Central memory CD8-positive, alpha-beta T cell (primary cell): ENCODE measurements at regions not wholly inside any gene's neighbourhood (a gene's known extent, or its start where the extent isn't known, plus 50 kb on each side); places are given as distances from the start of the nearest gene placed in this dataset.

Experiments
- ATAC-seq: fragments of 150-1000 bp; cut with Tn5 transposase; replicated peaks from 2 replicates; pipeline ENCODE4 v1.10.0; 2022; ENCODE audit warnings: mild to moderate bottlenecking, moderate FRiP score, moderate number of reproducible peaks; ENCODE audit not compliant: poor library complexity, severe bottlenecking; ENCODE audit errors: extremely low read depth
- DNase-seq, 2 donors: peaks; one replicate each; pipeline ENCODE4 v3.0.0; 2021; ENCODE audit warnings: low spot score in 2 of 2
- H3K27ac Mint-ChIP-seq: one replicate; pipeline ENCODE4 v1.8.0; 2022; ENCODE audit warnings: low read depth, mild to moderate bottlenecking, moderate library complexity, mixed read lengths
- H3K27me3 Mint-ChIP-seq: one replicate; pipeline ENCODE4 v1.8.0; 2022; ENCODE audit warnings: mixed read lengths
- H3K36me3 Mint-ChIP-seq: one replicate; pipeline ENCODE4 v1.8.0; 2022; ENCODE audit warnings: mild to moderate bottlenecking, moderate library complexity, mixed read lengths; ENCODE audit not compliant: insufficient read depth
- H3K4me1 Mint-ChIP-seq: one replicate; pipeline ENCODE4 v1.8.0; 2022; ENCODE audit warnings: mixed read lengths
- H3K4me3 Mint-ChIP-seq: one replicate; pipeline ENCODE4 v1.8.0; 2022; ENCODE audit warnings: mild to moderate bottlenecking, moderate library complexity, mixed read lengths
- H3K9me3 Mint-ChIP-seq: one replicate; pipeline ENCODE4 v1.8.0; 2022; ENCODE audit warnings: mixed read lengths

GRCh38 chr3:107945417-107946094 lies 145.3 kb downstream of the CD47 start:
- DNase-seq: no peak
- Mint-ChIP-seq H3K4me3 (no peak overlapping the region), H3K4me1 (peaks cover 7% of the 10 kb centered on the region), H3K36me3 (no peaks in the 10 kb centered on the region), H3K9me3 (no peaks in the 10 kb centered on the region), H3K27me3 (no peaks in the 10 kb centered on the region), H3K27ac (no peak overlapping the region)
- ATAC-seq: no peak

DNA sequence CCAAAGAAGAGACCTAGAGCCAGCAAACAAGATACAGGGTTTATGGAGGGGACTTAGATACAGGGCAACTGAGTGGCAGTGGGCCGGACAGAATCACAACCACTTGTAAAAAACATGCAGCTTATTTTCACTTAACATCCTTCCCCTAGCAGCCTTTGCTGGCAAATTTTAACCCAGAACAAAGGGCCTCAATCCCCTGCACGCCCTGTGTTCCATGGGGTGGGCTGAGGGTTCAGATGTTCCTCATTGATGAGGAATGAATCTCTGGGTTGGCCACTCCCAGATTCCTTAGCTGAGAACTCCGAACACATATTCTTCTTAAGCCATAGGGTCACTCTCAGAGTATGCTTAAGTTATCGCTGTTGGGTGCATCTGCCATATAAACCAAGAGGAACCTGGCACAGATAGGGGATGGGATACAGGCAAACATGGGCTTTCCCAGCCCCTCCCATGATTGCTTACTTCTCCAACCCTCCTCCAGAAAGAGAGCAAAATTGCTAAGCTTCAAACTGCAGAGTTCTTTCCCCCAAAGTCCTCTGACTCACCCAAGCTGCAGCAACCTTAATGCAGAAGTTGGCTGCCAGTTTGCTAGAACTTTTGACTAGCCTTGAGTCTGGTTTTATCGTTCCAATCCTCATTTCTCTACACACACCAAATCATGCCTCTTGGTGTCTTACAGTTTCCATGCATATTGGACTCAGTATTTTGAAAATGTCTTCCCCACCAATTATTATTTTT lies 146.9 kb downstream of the CD47 start:
- Mint-ChIP-seq H3K4me3 (no peak overlapping the region), H3K9me3 (no peaks in the 10 kb centered on the region), H3K36me3 (no peaks in the 10 kb centered on the region), H3K27me3 (no peaks in the 10 kb centered on the region), H3K27ac (no peak overlapping the region), H3K4me1 (peaks cover 7% of the 10 kb centered on the region)
- DNase-seq: no peak
- ATAC-seq: no peak

DNA sequence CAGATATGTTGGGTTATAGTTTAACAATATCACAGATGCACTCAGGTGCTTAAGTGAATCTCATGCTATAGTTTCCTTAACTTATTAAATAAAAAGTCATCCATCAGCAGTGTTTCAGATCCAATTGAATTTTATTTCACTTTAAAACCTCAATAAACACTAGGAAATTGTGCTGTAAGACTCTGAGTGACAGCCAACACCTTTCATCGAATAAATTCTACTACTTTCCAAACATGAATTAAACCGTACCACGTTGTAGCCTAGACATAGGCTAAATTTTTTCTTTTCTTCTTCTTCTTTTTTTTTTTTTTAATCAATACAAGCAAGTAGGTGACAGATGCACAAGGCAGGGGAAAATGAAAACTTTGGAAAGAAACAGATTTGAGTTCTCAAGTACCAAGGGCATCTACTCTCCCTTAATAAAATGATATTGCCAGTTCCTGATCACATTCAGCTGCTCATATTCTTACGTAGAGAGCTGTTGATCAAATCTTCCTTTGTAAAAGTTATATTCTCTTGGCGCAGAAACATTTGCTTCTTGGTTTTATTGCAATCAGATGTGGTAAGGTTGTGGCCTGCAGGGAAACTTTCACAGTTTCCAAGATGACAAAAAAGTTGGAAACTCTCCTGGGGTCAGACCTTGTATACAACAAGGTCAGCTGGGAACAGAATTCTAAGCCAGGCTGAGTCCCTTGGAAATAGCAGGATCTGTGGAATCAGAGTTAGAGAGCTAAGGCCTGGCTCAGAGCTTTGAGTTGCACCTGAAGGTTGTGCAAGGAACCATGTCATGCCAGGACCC lies 147.7 kb downstream of the CD47 start:
- Mint-ChIP-seq H3K4me3 (no peak overlapping the region), H3K36me3 (no peaks in the 10 kb centered on the region)
- no peak for ATAC-seq

GRCh38 chr3:107942244-107942643 lies 148.6 kb downstream of the CD47 start:
- DNase-seq (no peak), ATAC-seq (peak; percentile 65)
- no peaks in the 10 kb centered on the region for H3K9me3 Mint-ChIP-seq
- peaks cover 7% of the 10 kb centered on the region for H3K4me1 Mint-ChIP-seq
- H3K27ac Mint-ChIP-seq: no peak overlapping the region
- H3K27me3 Mint-ChIP-seq: no peaks in the 10 kb centered on the region
- no peak overlapping the region for H3K4me3 Mint-ChIP-seq
- no peaks in the 10 kb centered on the region for H3K36me3 Mint-ChIP-seq

More for the DNA sequence above, 147.7 kb downstream of the CD47 start:
- no peak for DNase-seq
- H3K27ac Mint-ChIP-seq: no peak overlapping the region
- H3K27me3 Mint-ChIP-seq: no peaks in the 10 kb centered on the region
- no peaks in the 10 kb centered on the region for H3K9me3 Mint-ChIP-seq
- H3K4me1 Mint-ChIP-seq: peaks cover 7% of the 10 kb centered on the region

GRCh38 chr3:107939691-107940442 lies 151.0 kb downstream of the CD47 start:
- ATAC-seq: no peak
- Mint-ChIP-seq H3K4me1 (peaks cover 7% of the 10 kb centered on the region), H3K36me3 (no peaks in the 10 kb centered on the region), H3K9me3 (no peaks in the 10 kb centered on the region), H3K4me3 (no peak overlapping the region), H3K27ac (no peak overlapping the region), H3K27me3 (peaks cover 10% of the 10 kb centered on the region)
- DNase-seq: no peak

- Mint-ChIP-seq H3K4me1 (peaks cover 7% of the 10 kb centered on the region), H3K27ac (no peak overlapping the region), H3K4me3 (no peak overlapping the region), H3K27me3 (peaks cover 18% of the 10 kb centered on the region), H3K9me3 (no peaks in the 10 kb centered on the region), H3K36me3 (no peaks in the 10 kb centered on the region)
- ATAC-seq: no peak
- DNase-seq: no peak
Measured at GRCh38 chr3:107938143-107938542, 152.7 kb downstream of the CD47 start.

GRCh38 chr3:107934808-107935207 lies 156.0 kb downstream of the CD47 start:
- no peaks in the 10 kb centered on the region for H3K9me3 Mint-ChIP-seq
- H3K27me3 Mint-ChIP-seq: peaks cover 18% of the 10 kb centered on the region
- H3K27ac Mint-ChIP-seq: peak overlapping the region; percentile 68
- DNase-seq (no peak), ATAC-seq (no peak)
- H3K4me3 Mint-ChIP-seq: no peak overlapping the region
- H3K4me1 Mint-ChIP-seq: no peaks in the 10 kb centered on the region
- no peaks in the 10 kb centered on the region for H3K36me3 Mint-ChIP-seq

DNA sequence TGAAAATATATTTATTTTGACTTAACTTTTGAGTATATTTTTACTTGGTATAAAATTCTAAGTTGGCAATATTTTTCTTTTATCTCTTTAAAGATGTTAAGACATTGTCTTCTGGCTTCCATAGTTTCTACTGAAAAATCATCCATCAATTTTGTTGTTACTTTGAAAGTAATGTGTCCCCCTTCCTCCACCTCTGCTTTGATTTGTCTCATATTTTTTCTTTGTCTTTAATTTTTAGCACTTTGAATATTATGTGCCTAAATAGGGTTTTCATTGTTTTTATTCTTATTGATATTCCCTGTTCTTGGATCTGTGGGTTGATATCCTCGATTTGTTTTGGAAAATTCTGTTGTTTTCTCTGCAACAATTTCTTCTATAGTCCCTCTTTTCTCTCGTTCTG lies 157.4 kb downstream of the CD47 start:
- no peak for ATAC-seq
- peaks cover 18% of the 10 kb centered on the region for H3K27me3 Mint-ChIP-seq
- H3K4me1 Mint-ChIP-seq: no peaks in the 10 kb centered on the region
- no peak overlapping the region for H3K27ac Mint-ChIP-seq
- no peak for DNase-seq
- H3K9me3 Mint-ChIP-seq: no peaks in the 10 kb centered on the region
- H3K36me3 Mint-ChIP-seq: no peaks in the 10 kb centered on the region
- no peak overlapping the region for H3K4me3 Mint-ChIP-seq

DNA sequence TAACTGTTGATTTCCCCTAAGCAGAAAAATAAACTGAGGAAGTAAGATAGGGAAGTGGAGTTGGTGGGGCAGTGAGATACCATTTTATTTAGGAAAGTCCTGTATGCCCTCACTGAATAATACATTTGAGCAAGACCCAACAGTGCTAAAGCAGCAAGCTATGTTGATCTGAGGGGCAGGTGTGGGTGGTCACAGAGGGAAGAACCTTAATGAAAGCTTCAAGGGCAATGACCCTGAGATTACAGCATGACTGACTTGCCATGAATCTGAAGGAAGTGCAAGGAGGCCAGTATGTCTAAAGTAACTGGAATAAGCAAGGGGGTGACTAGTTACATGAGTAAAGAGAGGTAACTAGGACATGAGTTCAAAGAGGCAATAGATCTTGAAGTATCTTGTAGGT lies 159.5 kb downstream of the CD47 start:
- no peak for ATAC-seq
- Mint-ChIP-seq H3K27me3 (peaks cover 18% of the 10 kb centered on the region), H3K4me1 (peaks cover 12% of the 10 kb centered on the region), H3K4me3 (no peak overlapping the region), H3K27ac (no peak overlapping the region), H3K9me3 (no peaks in the 10 kb centered on the region), H3K36me3 (no peaks in the 10 kb centered on the region)
- no peak for DNase-seq

DNA sequence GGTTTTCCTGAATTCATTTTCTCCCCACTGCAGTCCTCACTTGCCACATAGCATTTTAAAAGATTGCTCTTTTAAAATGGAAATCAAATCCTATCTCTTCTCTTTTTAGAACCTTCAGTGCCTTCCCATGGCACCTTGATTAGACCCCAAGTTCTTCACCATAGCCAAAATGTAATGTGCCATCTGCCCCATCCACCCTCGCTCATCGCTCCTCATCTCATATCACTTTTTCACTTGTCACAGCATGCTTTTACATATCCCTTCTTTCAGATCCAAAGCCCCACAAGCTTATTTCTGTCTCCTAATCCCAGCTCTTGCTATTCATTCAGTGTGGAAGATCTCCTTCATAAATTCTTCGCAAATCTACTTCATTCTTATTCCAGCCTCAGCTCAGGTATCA lies 161.7 kb downstream of the CD47 start:
- H3K27ac Mint-ChIP-seq: no peak overlapping the region
- no peaks in the 10 kb centered on the region for H3K9me3 Mint-ChIP-seq
- H3K4me1 Mint-ChIP-seq: peaks cover 12% of the 10 kb centered on the region
- no peaks in the 10 kb centered on the region for H3K36me3 Mint-ChIP-seq
- no peak for DNase-seq
- no peaks in the 10 kb centered on the region for H3K27me3 Mint-ChIP-seq
- no peak for ATAC-seq
- H3K4me3 Mint-ChIP-seq: no peak overlapping the region

DNA sequence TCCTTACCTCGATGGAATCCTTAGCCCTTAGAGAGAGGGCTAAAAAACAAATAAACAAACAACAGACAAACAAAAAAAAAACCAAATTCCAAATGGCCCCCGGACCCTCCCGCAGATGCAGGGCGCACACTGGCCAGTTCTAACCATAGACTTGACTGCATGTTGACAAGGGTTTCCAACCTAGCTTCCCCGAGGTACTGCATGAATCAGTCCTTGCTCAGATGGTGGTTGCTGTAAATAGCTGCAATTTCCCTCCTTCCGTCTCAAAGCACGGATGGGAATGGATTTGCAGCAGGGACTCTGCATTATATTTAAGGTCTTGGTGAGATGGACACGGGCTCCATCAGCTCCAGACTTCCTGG lies 162.8 kb downstream of the CD47 start:
- ATAC-seq (no peak), DNase-seq (no peak)
- Mint-ChIP-seq H3K9me3 (no peaks in the 10 kb centered on the region), H3K4me1 (peaks cover 12% of the 10 kb centered on the region), H3K36me3 (no peaks in the 10 kb centered on the region), H3K4me3 (peak overlapping the region; percentile 81), H3K27me3 (no peaks in the 10 kb centered on the region), H3K27ac (peak overlapping the region; percentile 60)

- DNase-seq (peak; percentile 42 to 48), ATAC-seq (peak; percentile 92)
- Mint-ChIP-seq H3K27ac (peak overlapping the region; percentile 60), H3K9me3 (no peaks in the 10 kb centered on the region), H3K4me1 (peaks cover 12% of the 10 kb centered on the region), H3K36me3 (no peaks in the 10 kb centered on the region), H3K4me3 (peak overlapping the region; percentile 81), H3K27me3 (no peaks in the 10 kb centered on the region)
Measured at GRCh38 chr3:107927361-107928083, 163.3 kb downstream of the CD47 start.
